ENCODE measurements at regions not wholly inside any gene's neighbourhood (a gene's known extent, or its start where the extent isn't known, plus 50 kb on each side); places are given as distances from the start of the nearest gene placed in this dataset.
A peak's percentile ranks its signal among the peaks of the same experiment; 100 is the strongest.
"Not testable (repeated sequence)": the region's sequence is repeated elsewhere in the genome, so short reads cannot be mapped to it uniquely, and the experiment has no call there.

DNA sequence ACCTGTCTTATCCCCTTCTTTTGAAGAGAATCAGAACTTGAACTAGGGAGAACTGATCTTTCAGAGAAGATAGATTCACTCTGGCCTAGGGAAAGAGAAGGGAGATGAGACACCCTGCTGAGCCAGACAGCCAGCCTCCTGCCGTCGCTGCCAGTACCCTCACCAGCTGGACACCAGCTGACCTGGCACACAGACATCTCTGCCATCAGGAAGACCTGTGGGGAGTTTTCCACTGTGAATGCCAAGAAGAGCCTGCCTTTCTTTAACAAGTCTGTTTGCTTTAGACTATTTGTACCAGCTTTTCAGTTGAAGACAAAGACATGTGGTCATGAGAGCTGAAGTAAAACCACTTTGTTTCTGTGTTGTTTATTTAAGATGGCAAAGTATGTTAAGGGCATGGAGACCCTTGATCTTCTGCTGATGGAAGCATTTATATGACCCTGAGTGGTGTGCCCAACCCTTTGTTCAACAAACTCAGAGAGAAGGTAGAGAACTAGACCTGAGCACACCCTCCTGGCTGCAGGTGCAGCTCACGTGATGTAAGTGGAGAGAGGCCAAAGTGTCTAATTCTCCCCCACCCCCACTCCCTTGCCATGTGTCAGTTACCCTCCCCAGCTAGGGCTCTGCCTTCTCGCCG, 82.3 kb upstream of the SLC24A3 start:
- intact Hi-C loops (cut with DNase I, micrococcal nuclease) = no loop called here
- ATAC-seq (peak; percentile 96), DNase-seq (peak; percentile 67 to 79)

DNA sequence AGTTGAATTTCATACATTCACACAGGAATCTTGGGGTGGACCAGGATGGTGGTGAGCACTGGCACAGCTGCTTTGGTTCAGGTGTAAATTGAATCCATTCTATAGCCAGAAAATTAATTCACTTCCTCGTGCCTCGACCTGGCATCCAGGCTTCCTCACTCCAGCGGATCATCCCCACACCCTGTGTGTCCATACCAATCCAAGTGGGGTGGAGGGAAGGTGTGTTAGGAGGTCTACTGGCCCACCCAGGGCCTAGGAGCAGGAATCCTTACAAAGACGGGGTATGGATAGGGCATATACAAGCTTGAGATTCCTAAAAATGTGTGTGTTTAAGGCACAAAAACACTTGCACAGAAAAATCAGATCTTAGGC, 81.8 kb upstream of the SLC24A3 start:
- peak; percentile 53 for ATAC-seq
- intact Hi-C loops (cut with DNase I, micrococcal nuclease) = no loop called here
- no peak for DNase-seq

- no peak for DNase-seq
- peak; percentile 86 for ATAC-seq
These were observed 74.8 kb upstream of the SLC24A3 start for GRCh38 chr20:19137641-19138040.

DNA sequence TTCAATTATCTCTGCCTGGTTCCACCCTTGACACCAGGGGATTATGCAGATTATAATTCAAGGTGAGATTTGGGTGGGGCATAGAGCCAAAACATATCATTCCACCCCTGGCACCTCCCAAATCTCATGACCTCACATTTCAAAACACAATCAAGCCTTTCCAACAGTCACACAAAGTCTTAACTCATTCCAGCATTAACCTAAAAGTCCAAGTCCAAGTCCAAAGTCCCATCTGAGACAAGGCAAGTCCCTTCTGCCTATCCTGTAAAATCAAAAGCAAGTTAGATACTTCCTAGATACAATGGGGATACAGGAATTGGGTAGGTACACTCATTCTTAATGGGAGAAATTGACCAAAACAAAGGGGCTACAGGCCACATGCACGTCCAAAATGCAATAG, 73.7 kb upstream of the SLC24A3 start:
- DNase-seq (no peak), ATAC-seq (peak; percentile 53)
- intact Hi-C loops (cut with DNase I, micrococcal nuclease) = no loop called here

More at GRCh38 chr20:19137641-19138040, 74.8 kb upstream of the SLC24A3 start:
- intact Hi-C loops (cut with DNase I, micrococcal nuclease) = no loop called here

GRCh38 chr20:19139584-19139983, 72.9 kb upstream of the SLC24A3 start:
- not testable (repeated sequence) for ATAC-seq

DNA sequence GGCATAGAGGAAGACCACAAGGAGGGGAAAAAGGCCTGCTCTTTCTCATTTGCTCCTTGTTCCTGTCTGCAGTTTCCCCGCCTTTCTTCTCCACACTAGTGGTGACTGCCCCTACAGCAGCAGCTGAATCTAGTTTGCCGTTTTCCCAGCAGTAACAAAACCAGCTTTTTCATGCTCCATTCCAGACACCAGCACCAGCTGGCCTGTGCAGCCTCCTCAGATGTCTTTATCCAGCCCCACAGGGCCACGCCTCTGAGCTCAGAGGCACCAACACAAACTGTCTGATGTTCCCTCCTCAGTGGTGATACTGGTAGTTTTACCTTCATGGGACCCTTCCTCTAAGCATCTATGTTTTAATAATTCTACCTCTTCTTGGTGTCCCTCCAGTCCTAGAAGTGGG, 70.4 kb upstream of the SLC24A3 start:
- ATAC-seq = no peak
- DNase-seq = no peak
- intact Hi-C loops (cut with DNase I, micrococcal nuclease) = no loop called here

More at GRCh38 chr20:19139584-19139983, 72.9 kb upstream of the SLC24A3 start:
- intact Hi-C loops (cut with DNase I, micrococcal nuclease); DNase-seq: not testable (repeated sequence)

DNA sequence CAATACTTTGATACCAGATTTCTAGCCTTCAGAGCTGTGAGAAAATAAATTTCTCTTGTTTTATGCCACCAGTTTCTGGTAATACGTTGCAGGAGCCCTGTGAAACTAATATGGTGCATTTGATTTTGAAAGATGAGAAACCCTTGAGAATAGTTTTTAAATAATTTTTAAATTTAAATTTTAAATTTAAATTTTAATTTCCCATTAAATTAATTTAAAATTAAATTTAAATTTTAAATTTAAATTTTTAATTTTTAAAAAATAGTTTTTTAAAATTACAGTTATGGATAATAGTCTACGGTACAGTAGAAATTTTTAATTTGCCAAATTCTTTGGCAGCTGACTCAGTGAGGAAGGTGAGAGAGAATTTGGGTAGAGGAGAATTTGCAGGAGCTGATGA, 68.6 kb upstream of the SLC24A3 start:
- intact Hi-C loops (cut with DNase I, micrococcal nuclease) = no loop called here
- no peak for ATAC-seq
- DNase-seq = no peak

GRCh38 chr20:19161336-19161735, 51.1 kb upstream of the SLC24A3 start:
- ATAC-seq (no peak), DNase-seq (no peak)
- intact Hi-C loops (cut with DNase I, micrococcal nuclease) = no loop called here
